HG02798 (cell line): ENCODE measurements at regions not wholly inside any gene's neighbourhood (a gene's known extent, or its start where the extent isn't known, plus 50 kb on each side); places are given as distances from the start of the nearest gene placed in this dataset.

Experiments used
- ATAC-seq: cut with Tn5 transposase; IDR thresholded peaks from one replicate; pipeline ENCODE4 v1.9.1; 2021; ENCODE audit warnings: mild to moderate bottlenecking; ENCODE audit not compliant: unreplicated experiment, poor library complexity

DNA sequence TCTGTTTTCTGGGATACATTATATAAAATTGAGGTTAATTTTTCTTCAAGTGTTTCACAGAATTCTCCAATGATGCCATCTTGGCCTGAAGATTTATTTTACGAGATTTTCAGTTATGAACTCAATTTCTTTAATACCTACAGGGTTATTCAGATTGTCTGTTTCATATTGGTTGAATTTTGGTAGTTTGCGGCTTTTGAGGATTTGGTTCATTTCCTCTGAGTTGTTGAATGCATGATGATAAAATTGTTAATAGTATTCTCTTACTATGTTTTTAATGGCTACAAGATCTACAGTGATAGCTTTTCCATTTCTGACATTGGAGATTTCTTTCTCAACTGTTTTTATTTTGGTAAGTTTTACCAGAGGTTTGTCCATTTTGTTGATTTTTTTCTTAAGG is 63.9 kb upstream of the PTPRG start:
- no peak for ATAC-seq

- ATAC-seq, result no peak
Observed at GRCh38 chr3:61505197-61505596, 56.2 kb upstream of the PTPRG start.

- ATAC-seq, result no peak
Observed at GRCh38 chr3:61507946-61508345, 53.4 kb upstream of the PTPRG start.
